OCI-LY3 (cell line): ENCODE measurements at regions not wholly inside any gene's neighbourhood (a gene's known extent, or its start where the extent isn't known, plus 50 kb on each side); places are given as distances from the start of the nearest gene placed in this dataset.

Experiments used
- H2AFZ ChIP-seq: fragments of 200-600, 300-600 bp; shearing (Covaris generic); 2 replicates; pipeline ENCODE4 v1.6.0; 2014; ENCODE audit warnings: antibody characterized with exemption, low read depth, low read length
- H3K27ac ChIP-seq: fragments of 200-600, 300-600 bp; sonication (generic); 2 replicates; pipeline ENCODE4 v1.5.1; 2014; ENCODE audit warnings: mild to moderate bottlenecking, low read length, moderate library complexity, mixed read lengths
- H3K27me3 ChIP-seq: fragments of 200-600, 300-600 bp; sonication (generic); 2 replicates; pipeline ENCODE4 v1.6.1; 2014; ENCODE audit warnings: low read depth, low read length, mixed read lengths
- H3K36me3 ChIP-seq: fragments of 200-600, 300-600 bp; sonication (generic); replicated peaks from 2 replicates; pipeline ENCODE3; 2014; ENCODE audit warnings: low read depth, low read length, mixed read lengths
- H3K4me1 ChIP-seq: fragments of 300-600, 200-600 bp; sonication (generic); 2 replicates; pipeline ENCODE4 v1.6.1; 2014; ENCODE audit warnings: low read length, mixed read lengths
- H3K4me2 ChIP-seq: fragments of 200-600, 300-600 bp; sonication (generic); 2 replicates; pipeline ENCODE4 v1.6.1; 2014; ENCODE audit warnings: low read length, mixed read lengths
- H3K4me3 ChIP-seq: fragments of 300-600, 200-600 bp; sonication (generic); 2 replicates; pipeline ENCODE4 v1.5.1; 2014; ENCODE audit warnings: antibody characterized with exemption, mild to moderate bottlenecking, low read length, moderate library complexity
- H3K79me2 ChIP-seq: fragments of 300-600, 200-600 bp; shearing (Covaris generic); 2 replicates; pipeline ENCODE4 v1.6.1; 2014; ENCODE audit warnings: mild to moderate bottlenecking, low read length, mixed read lengths
- H3K9ac ChIP-seq: fragments of 300-600, 200-600 bp; shearing (Covaris generic); 2 replicates; pipeline ENCODE4 v1.6.0; 2014; ENCODE audit warnings: mild to moderate bottlenecking, low read length, moderate library complexity
- H3K9me3 ChIP-seq: fragments of 200-600, 300-600 bp; shearing (Covaris generic); 2 replicates; pipeline ENCODE4 v1.6.1; 2014; ENCODE audit warnings: low read length, mixed read lengths; ENCODE audit not compliant: insufficient read depth
- H4K20me1 ChIP-seq: fragments of 200-600, 300-600 bp; sonication (generic); 2 replicates; pipeline ENCODE4 v1.6.1; 2016; ENCODE audit warnings: low read length, mixed read lengths; ENCODE audit not compliant: insufficient read depth
- CTCF ChIP-seq: fragments of 200-600, 300-600 bp; sonication (generic); IDR thresholded peaks from 2 replicates; pipeline ENCODE4 v1.5.1; 2014; ENCODE audit warnings: antibody characterized with exemption, low read length, low read depth
- EZH2phosphoT487 ChIP-seq: fragments of 200-600 bp; shearing (Covaris generic); IDR thresholded peaks from 2 replicates; pipeline ENCODE4 v1.6.1; 2018; ENCODE audit warnings: antibody characterized with exemption, mixed run types, low read depth

GRCh38 chr13:53601113-53601512 is 572.5 kb downstream of the OLFM4 start:
- Histone ChIP-seq H3K4me3 (no peak overlapping the region), H4K20me1 (no peaks in the 10 kb centered on the region), H3K36me3 (no peaks in the 10 kb centered on the region), H3K4me1 (no peaks in the 10 kb centered on the region), H3K27me3 (no peaks in the 10 kb centered on the region), H3K79me2 (no peaks in the 10 kb centered on the region), H2AFZ (no peak overlapping the region), H3K9me3 (no peaks in the 10 kb centered on the region), H3K9ac (no peak overlapping the region), H3K27ac (no peak overlapping the region), H3K4me2 (no peak overlapping the region)
- no peak for TF ChIP-seq EZH2phosphoT487
- TF ChIP-seq CTCF: no peak

- Histone ChIP-seq H3K79me2 (no peaks in the 10 kb centered on the region), H2AFZ (no peak overlapping the region), H3K27me3 (no peaks in the 10 kb centered on the region), H3K27ac (no peak overlapping the region), H3K9ac (no peak overlapping the region), H3K4me3 (no peak overlapping the region), H3K36me3 (no peaks in the 10 kb centered on the region), H4K20me1 (no peaks in the 10 kb centered on the region), H3K4me1 (no peaks in the 10 kb centered on the region), H3K4me2 (no peak overlapping the region), H3K9me3 (no peaks in the 10 kb centered on the region)
- no peak for TF ChIP-seq CTCF
- no peak for TF ChIP-seq EZH2phosphoT487
These were observed 576.7 kb downstream of the OLFM4 start for GRCh38 chr13:53605326-53605725.

GRCh38 chr13:53612200-53612599 is 583.6 kb downstream of the OLFM4 start:
- TF ChIP-seq CTCF (no peak), EZH2phosphoT487 (no peak)
- Histone ChIP-seq H3K27me3 (no peaks in the 10 kb centered on the region), H2AFZ (no peak overlapping the region; the same call in 1 of the 2 replicates), H3K36me3 (no peaks in the 10 kb centered on the region), H3K9me3 (no peaks in the 10 kb centered on the region), H4K20me1 (no peaks in the 10 kb centered on the region), H3K79me2 (no peaks in the 10 kb centered on the region), H3K4me1 (peaks cover 13% of the 10 kb centered on the region), H3K27ac (no peak overlapping the region), H3K4me3 (no peak overlapping the region), H3K9ac (no peak overlapping the region), H3K4me2 (peak overlapping the region; percentile 13)

GRCh38 chr13:53622456-53622855 is 593.8 kb downstream of the OLFM4 start:
- Histone ChIP-seq H3K4me2 (no peak overlapping the region), H3K4me1 (no peaks in the 10 kb centered on the region), H3K27me3 (no peaks in the 10 kb centered on the region), H3K27ac (no peak overlapping the region), H4K20me1 (no peaks in the 10 kb centered on the region), H3K9me3 (no peaks in the 10 kb centered on the region), H3K9ac (no peak overlapping the region), H2AFZ (no peak overlapping the region), H3K36me3 (no peaks in the 10 kb centered on the region), H3K4me3 (no peak overlapping the region), H3K79me2 (no peaks in the 10 kb centered on the region)
- TF ChIP-seq CTCF: no peak
- TF ChIP-seq EZH2phosphoT487: no peak
